ENCODE measurements at regions not wholly inside any gene's neighbourhood (a gene's known extent, or its start where the extent isn't known, plus 50 kb on each side); places are given as distances from the start of the nearest gene placed in this dataset.

DNA sequence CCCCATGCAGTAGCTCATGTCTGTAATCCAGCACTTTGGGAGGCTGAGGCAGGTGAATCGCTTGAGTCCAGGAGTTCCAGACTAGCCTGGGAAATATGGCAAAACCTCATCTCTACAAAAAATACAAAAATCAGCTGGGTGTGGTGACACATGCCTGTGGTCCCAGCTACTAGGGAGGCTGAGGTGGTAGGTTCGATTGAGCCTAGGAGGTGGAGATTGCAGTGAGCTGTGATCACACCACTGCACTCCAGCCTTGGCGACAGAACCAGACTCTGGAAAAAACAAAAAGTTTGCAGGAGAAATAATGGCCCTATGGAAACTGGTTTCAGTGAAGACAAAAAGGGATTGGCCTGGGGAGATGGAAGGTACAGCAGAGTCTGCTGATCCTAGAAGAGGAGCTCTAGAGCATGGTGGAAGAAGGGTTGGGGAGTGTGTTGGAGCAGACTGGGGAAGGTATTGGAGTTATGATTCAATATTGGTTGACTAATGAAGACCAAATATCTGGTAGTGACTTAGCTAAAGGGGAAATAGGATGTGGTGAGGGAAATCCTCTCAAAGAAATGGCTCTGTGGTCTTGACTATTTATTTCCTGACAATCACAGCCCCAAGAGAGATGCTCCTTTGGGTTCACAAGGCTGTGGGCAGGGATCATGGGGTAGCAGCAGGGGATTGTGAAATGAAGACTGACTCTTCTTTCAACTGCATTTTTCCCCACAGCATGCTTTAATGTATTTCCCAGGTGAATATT lies 281.9 kb downstream of the UTRN start:
- Histone ChIP-seq H3K27ac (ENCODE audit: extremely low read length, insufficient read depth, low read length) (no peak overlapping the region), H3K4me1 (ENCODE audit: insufficient read depth, low read length) (no peaks in the 10 kb centered on the region), H3K79me2 (ENCODE audit: insufficient read depth, low read length) (no peaks in the 10 kb centered on the region), H3K9ac (ENCODE audit: insufficient read depth, low read depth, low read length) (no peak overlapping the region), H4K20me1 (ENCODE audit: insufficient read depth, low read length) (no peaks in the 10 kb centered on the region; the same call in 1 of the 2 replicates), H2AFZ (ENCODE audit: low read length) (no peak overlapping the region), H3K27me3 (ENCODE audit: control insufficient read depth in 1 of 2, insufficient read depth in 2 of 2, low read length in 2 of 2) (no peaks in the 10 kb centered on the region), H3K4me2 (ENCODE audit: low read depth, low read length) (no peak overlapping the region), H3K4me3 (replicated peaks in 1 of 3; ENCODE audit: insufficient read depth in 1 of 3, low read depth in 2 of 3, low read length in 3 of 3) (no peak overlapping the region), H3K36me3 (replicated peaks in 1 of 2; ENCODE audit: control insufficient read depth in 1 of 2, insufficient read depth in 2 of 2, low read length in 2 of 2) (peaks cover 8 to 34% of the 10 kb centered on the region in 2 experiments), H3K9me3 (ENCODE audit: low read length) (no peaks in the 10 kb centered on the region)
- TF ChIP-seq ZFAT (CRISPR knock-in tag; conservative IDR thresholded peaks at IDR 0.05): no peak
- no peak for TF ChIP-seq ZNF7 (CRISPR knock-in tag; IDR thresholded peaks at IDR 0.05)
- no peak for TF ChIP-seq SIN3B (IDR thresholded peaks at IDR 0.05; ENCODE audit: low read length)
- TF ChIP-seq BORCS8-MEF2B (CRISPR knock-in tag; IDR thresholded peaks at IDR 0.05): no peak
- no peak for TF ChIP-seq KDM1A (CRISPR knock-in tag; IDR thresholded peaks at IDR 0.05)
- ATAC-seq (peak; percentile 45), FAIRE-seq (no peak), DNase-seq (ENCODE audit: low spot score) (no peak)
- intact Hi-C loops (cut with micrococcal nuclease; ENCODE audit: unreplicated experiment): no loop called here
- in situ Hi-C loops (cut with HindIII; ENCODE audit: extremely low pct_ligation_motif_present, low pct_unique_long_range_greater_than_20kb): no loop called here
- BruUV-seq (replicated peaks): no TSS peak
- WGBS (ENCODE audit: low lambda C conversion rate): 96% methylated on average over 3 of the region's 3 CpGs
- POLR2A ChIA-PET: no interaction called here
- CTCF ChIA-PET (ENCODE audit: low intra/inter-chr PET ratio, low total read pairs): no interaction called here

GRCh38 chr6:144568241-144568640 lies 283.1 kb downstream of the UTRN start:
- Histone ChIP-seq H3K36me3 (replicated peaks in 1 of 2; ENCODE audit: control insufficient read depth in 1 of 2, insufficient read depth in 2 of 2, low read length in 2 of 2) (peaks cover 8 to 24% of the 10 kb centered on the region in 2 experiments), H3K4me2 (ENCODE audit: low read depth, low read length) (no peak overlapping the region), H3K4me3 (replicated peaks in 1 of 3; ENCODE audit: insufficient read depth in 1 of 3, low read depth in 2 of 3, low read length in 3 of 3) (no peak overlapping the region), H3K9ac (ENCODE audit: insufficient read depth, low read depth, low read length) (no peak overlapping the region), H4K20me1 (ENCODE audit: insufficient read depth, low read length) (no peaks in the 10 kb centered on the region; the same call in 1 of the 2 replicates), H3K4me1 (ENCODE audit: insufficient read depth, low read length) (no peaks in the 10 kb centered on the region), H3K9me3 (ENCODE audit: low read length) (no peaks in the 10 kb centered on the region), H3K27ac (ENCODE audit: extremely low read length, insufficient read depth, low read length) (no peak overlapping the region), H3K27me3 (ENCODE audit: control insufficient read depth in 1 of 2, insufficient read depth in 2 of 2, low read length in 2 of 2) (no peaks in the 10 kb centered on the region), H3K79me2 (ENCODE audit: insufficient read depth, low read length) (no peaks in the 10 kb centered on the region), H2AFZ (ENCODE audit: low read length) (no peak overlapping the region)
- ChIA-PET CTCF (ENCODE audit: low intra/inter-chr PET ratio, low total read pairs) (no interaction called here), POLR2A (no interaction called here)
- DNase-seq (ENCODE audit: low spot score) (no peak), FAIRE-seq (no peak), ATAC-seq (no peak)
- intact Hi-C loops (cut with micrococcal nuclease; ENCODE audit: unreplicated experiment) (no loop called here), in situ Hi-C loops (cut with HindIII; ENCODE audit: extremely low pct_ligation_motif_present, low pct_unique_long_range_greater_than_20kb) (no loop called here)
- no TSS peak for BruUV-seq (replicated peaks)
- 98% methylated on average over 8 of the region's 8 CpGs for WGBS (ENCODE audit: low lambda C conversion rate)
- TF ChIP-seq RFX3 (CRISPR knock-in tag; IDR thresholded peaks at IDR 0.05): no peak
- TF ChIP-seq SNAPC2 (CRISPR knock-in tag; IDR thresholded peaks at IDR 0.05): no peak
- TF ChIP-seq ZNF232 (CRISPR knock-in tag; IDR thresholded peaks at IDR 0.05; ENCODE audit: borderline replicate concordance): no peak
- no peak for TF ChIP-seq ATF7-NPFF (CRISPR knock-in tag; IDR thresholded peaks at IDR 0.05; ENCODE audit: low read depth)
- no peak for TF ChIP-seq ZNF143 (CRISPR knock-in tag; IDR thresholded peaks at IDR 0.05)
- no peak for TF ChIP-seq ZNF235 (CRISPR knock-in tag; IDR thresholded peaks at IDR 0.05; ENCODE audit: borderline replicate concordance)
- TF ChIP-seq ZNF136 (CRISPR knock-in tag; IDR thresholded peaks at IDR 0.05; ENCODE audit: low read depth): no peak
- TF ChIP-seq ZNF777 (CRISPR knock-in tag; IDR thresholded peaks at IDR 0.05): no peak
- TF ChIP-seq POLR2A (IDR thresholded peaks at IDR 0.05; ENCODE audit: insufficient read depth in 1 of 2, low read depth in 2 of 2, low read length in 2 of 2): no peak
- no peak for TF ChIP-seq NFE2L1 (CRISPR knock-in tag; IDR thresholded peaks at IDR 0.05; ENCODE audit: borderline replicate concordance)
- no peak for TF ChIP-seq ZNF616 (CRISPR knock-in tag; IDR thresholded peaks at IDR 0.05; ENCODE audit: low read depth)
- TF ChIP-seq KAT7 (CRISPR knock-in tag; IDR thresholded peaks at IDR 0.05; ENCODE audit: borderline replicate concordance): no peak
- TF ChIP-seq DPF2 (CRISPR knock-in tag; IDR thresholded peaks at IDR 0.05; ENCODE audit: borderline replicate concordance, low read depth): no peak

Measured in HepG2 (cell line).